ENCODE measurements at regions not wholly inside any gene's neighbourhood (a gene's known extent, or its start where the extent isn't known, plus 50 kb on each side); places are given as distances from the start of the nearest gene placed in this dataset.

- no peak overlapping the region for H3K4me2 ChIP-seq
- no peaks in the 10 kb centered on the region for H3K9me3 ChIP-seq (ENCODE audit: low read depth)
- no peaks in the 10 kb centered on the region for H3K4me1 ChIP-seq
- no peak overlapping the region for H3K4me3 Mint-ChIP-seq
- DNase-seq (ENCODE audit: low spot score), result no peak
- no peaks in the 10 kb centered on the region for H4K20me1 ChIP-seq (ENCODE audit: low read depth)
- no peak overlapping the region for H3K9ac ChIP-seq
- H3F3A ChIP-seq (ENCODE audit: low read depth), result no peaks in the 10 kb centered on the region
- H3K27ac Mint-ChIP-seq, result no peak overlapping the region
- H3K27me3 ChIP-seq, result peaks cover 94% of the 10 kb centered on the region
- H3K36me3 Mint-ChIP-seq, result no peaks in the 10 kb centered on the region
- no peaks in the 10 kb centered on the region for H3K9me3 Mint-ChIP-seq
- H3K4me3 ChIP-seq, result no peak overlapping the region
- no peak overlapping the region for H3K27ac ChIP-seq
- no peaks in the 10 kb centered on the region for H3K79me2 ChIP-seq (ENCODE audit: low read depth)
- peaks cover 16% of the 10 kb centered on the region for H3K27me3 Mint-ChIP-seq (ENCODE audit: insufficient read depth, low read depth)
- H2AFZ ChIP-seq (replicated peaks), result no peak overlapping the region
- TF ChIP-seq EZH2phosphoT487 (IDR thresholded peaks at IDR 0.05), result no peak
- no peak for TF ChIP-seq EZH2 (IDR thresholded peaks at IDR 0.05)
- TF ChIP-seq, protein P1, sequence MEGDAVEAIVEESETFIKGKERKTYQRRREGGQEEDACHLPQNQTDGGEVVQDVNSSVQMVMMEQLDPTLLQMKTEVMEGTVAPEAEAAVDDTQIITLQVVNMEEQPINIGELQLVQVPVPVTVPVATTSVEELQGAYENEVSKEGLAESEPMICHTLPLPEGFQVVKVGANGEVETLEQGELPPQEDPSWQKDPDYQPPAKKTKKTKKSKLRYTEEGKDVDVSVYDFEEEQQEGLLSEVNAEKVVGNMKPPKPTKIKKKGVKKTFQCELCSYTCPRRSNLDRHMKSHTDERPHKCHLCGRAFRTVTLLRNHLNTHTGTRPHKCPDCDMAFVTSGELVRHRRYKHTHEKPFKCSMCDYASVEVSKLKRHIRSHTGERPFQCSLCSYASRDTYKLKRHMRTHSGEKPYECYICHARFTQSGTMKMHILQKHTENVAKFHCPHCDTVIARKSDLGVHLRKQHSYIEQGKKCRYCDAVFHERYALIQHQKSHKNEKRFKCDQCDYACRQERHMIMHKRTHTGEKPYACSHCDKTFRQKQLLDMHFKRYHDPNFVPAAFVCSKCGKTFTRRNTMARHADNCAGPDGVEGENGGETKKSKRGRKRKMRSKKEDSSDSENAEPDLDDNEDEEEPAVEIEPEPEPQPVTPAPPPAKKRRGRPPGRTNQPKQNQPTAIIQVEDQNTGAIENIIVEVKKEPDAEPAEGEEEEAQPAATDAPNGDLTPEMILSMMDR (IDR thresholded peaks at IDR 0.05), result no peak
- peaks cover 6% of the 10 kb centered on the region for H3K4me1 Mint-ChIP-seq
- H3K36me3 ChIP-seq, result no peaks in the 10 kb centered on the region
Measured at GRCh38 chr12:132384916-132385774, 55.8 kb upstream of the GALNT9 start.

DNA sequence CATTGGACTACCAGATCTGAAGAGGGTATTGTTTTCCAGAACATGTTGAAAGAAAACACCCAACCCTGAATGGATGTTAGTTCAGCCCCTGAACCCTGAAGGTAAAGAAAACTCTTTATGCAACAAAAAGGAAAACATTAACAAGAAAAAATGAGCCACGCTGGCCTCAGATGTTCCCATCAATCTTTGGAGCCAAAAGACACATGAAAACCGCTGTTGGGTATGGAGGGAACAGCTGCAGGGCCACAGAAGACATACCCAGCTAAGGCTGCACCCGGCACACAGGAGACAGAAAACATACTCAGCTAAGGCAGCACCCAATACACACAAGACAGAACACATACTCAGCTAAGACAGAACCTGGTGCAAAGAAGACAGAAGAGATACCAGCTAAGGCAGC, 51.3 kb upstream of the GALNT9 start:
- Histone ChIP-seq H2AFZ (replicated peaks) (no peak overlapping the region), H3K79me2 (ENCODE audit: low read depth) (no peaks in the 10 kb centered on the region), H3F3A (ENCODE audit: low read depth) (peaks cover 1% of the 10 kb centered on the region), H3K27me3 (peaks cover 89% of the 10 kb centered on the region), H3K27ac (no peak overlapping the region), H3K4me3 (no peak overlapping the region), H3K36me3 (no peaks in the 10 kb centered on the region), H3K4me1 (no peaks in the 10 kb centered on the region), H4K20me1 (ENCODE audit: low read depth) (no peaks in the 10 kb centered on the region), H3K9me3 (ENCODE audit: low read depth) (no peaks in the 10 kb centered on the region), H3K4me2 (no peak overlapping the region), H3K9ac (no peak overlapping the region)
- no peak overlapping the region for H3K27ac Mint-ChIP-seq
- peaks cover 1% of the 10 kb centered on the region for H3K4me1 Mint-ChIP-seq
- H3K9me3 Mint-ChIP-seq, result no peaks in the 10 kb centered on the region
- H3K36me3 Mint-ChIP-seq, result no peaks in the 10 kb centered on the region
- TF ChIP-seq EZH2phosphoT487 (IDR thresholded peaks at IDR 0.05), result no peak
- TF ChIP-seq, protein P1 (IDR thresholded peaks at IDR 0.05), result no peak
- no peak for TF ChIP-seq EZH2 (IDR thresholded peaks at IDR 0.05)
- DNase-seq (ENCODE audit: low spot score), result no peak
- H3K27me3 Mint-ChIP-seq (ENCODE audit: insufficient read depth, low read depth), result peaks cover 25% of the 10 kb centered on the region
- no peak overlapping the region for H3K4me3 Mint-ChIP-seq

- Mint-ChIP-seq H3K27me3 (ENCODE audit: insufficient read depth, low read depth) (peaks cover 25% of the 10 kb centered on the region), H3K36me3 (no peaks in the 10 kb centered on the region), H3K27ac (no peak overlapping the region), H3K4me1 (peaks cover 5% of the 10 kb centered on the region), H3K4me3 (no peak overlapping the region), H3K9me3 (no peaks in the 10 kb centered on the region)
- H4K20me1 ChIP-seq (ENCODE audit: low read depth), result peaks cover 5% of the 10 kb centered on the region
- H2AFZ ChIP-seq (replicated peaks), result no peak overlapping the region
- H3K27me3 ChIP-seq, result peaks cover 89% of the 10 kb centered on the region
- peaks cover 6% of the 10 kb centered on the region for H3F3A ChIP-seq (ENCODE audit: low read depth)
- no peak overlapping the region for H3K27ac ChIP-seq
- no peak overlapping the region for H3K4me3 ChIP-seq
- no peak for DNase-seq (ENCODE audit: low spot score)
- H3K9me3 ChIP-seq (ENCODE audit: low read depth), result no peaks in the 10 kb centered on the region
- no peaks in the 10 kb centered on the region for H3K4me1 ChIP-seq
- no peaks in the 10 kb centered on the region for H3K36me3 ChIP-seq
- no peak overlapping the region for H3K4me2 ChIP-seq
- TF ChIP-seq, protein P1 (IDR thresholded peaks at IDR 0.05), result no peak
- TF ChIP-seq EZH2 (IDR thresholded peaks at IDR 0.05), result no peak
- TF ChIP-seq EZH2phosphoT487 (IDR thresholded peaks at IDR 0.05), result no peak
- H3K9ac ChIP-seq, result no peak overlapping the region
- no peaks in the 10 kb centered on the region for H3K79me2 ChIP-seq (ENCODE audit: low read depth)
Measured at GRCh38 chr12:132379996-132380395, 50.6 kb upstream of the GALNT9 start.
